VCaP (cell line): ENCODE measurements at regions not wholly inside any gene's neighbourhood (a gene's known extent, or its start where the extent isn't known, plus 50 kb on each side); places are given as distances from the start of the nearest gene placed in this dataset.
A peak's percentile ranks its signal among the peaks of the same experiment; 100 is the strongest.

ENCODE experiments used
- H3K27ac ChIP-seq: fragments of 450-650 bp; 2 replicates; pipeline ENCODE4 v1.5.1; 2017
- TF ChIP-seq, protein P1 (sequence below): fragments of 450-650 bp; conservative IDR thresholded peaks from 2 replicates; pipeline ENCODE4 v1.5.1; 2017; ENCODE audit warnings: mild to moderate bottlenecking, moderate library complexity

DNA sequence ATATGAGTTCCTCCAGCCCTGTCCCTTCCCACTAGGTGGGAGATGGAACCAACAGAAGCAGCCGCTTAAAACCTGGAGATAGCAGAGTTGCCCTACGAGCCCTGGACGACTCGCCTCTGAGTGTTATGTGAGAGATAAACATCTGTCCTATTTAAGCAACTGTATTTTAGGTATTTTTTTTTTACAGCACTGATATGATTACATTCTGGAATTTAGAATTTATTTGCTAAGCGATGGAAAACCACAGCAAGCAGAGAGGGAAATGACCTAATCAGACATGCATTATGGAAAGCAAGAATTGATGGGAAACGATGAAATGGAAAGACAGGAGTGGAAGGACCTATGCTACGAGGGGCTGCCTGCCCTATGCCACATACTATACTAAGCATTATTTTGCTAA, 379.0 kb upstream of the IL12A start:
- no peak overlapping the region for H3K27ac ChIP-seq
- TF ChIP-seq, protein P1, sequence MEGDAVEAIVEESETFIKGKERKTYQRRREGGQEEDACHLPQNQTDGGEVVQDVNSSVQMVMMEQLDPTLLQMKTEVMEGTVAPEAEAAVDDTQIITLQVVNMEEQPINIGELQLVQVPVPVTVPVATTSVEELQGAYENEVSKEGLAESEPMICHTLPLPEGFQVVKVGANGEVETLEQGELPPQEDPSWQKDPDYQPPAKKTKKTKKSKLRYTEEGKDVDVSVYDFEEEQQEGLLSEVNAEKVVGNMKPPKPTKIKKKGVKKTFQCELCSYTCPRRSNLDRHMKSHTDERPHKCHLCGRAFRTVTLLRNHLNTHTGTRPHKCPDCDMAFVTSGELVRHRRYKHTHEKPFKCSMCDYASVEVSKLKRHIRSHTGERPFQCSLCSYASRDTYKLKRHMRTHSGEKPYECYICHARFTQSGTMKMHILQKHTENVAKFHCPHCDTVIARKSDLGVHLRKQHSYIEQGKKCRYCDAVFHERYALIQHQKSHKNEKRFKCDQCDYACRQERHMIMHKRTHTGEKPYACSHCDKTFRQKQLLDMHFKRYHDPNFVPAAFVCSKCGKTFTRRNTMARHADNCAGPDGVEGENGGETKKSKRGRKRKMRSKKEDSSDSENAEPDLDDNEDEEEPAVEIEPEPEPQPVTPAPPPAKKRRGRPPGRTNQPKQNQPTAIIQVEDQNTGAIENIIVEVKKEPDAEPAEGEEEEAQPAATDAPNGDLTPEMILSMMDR = no peak

DNA sequence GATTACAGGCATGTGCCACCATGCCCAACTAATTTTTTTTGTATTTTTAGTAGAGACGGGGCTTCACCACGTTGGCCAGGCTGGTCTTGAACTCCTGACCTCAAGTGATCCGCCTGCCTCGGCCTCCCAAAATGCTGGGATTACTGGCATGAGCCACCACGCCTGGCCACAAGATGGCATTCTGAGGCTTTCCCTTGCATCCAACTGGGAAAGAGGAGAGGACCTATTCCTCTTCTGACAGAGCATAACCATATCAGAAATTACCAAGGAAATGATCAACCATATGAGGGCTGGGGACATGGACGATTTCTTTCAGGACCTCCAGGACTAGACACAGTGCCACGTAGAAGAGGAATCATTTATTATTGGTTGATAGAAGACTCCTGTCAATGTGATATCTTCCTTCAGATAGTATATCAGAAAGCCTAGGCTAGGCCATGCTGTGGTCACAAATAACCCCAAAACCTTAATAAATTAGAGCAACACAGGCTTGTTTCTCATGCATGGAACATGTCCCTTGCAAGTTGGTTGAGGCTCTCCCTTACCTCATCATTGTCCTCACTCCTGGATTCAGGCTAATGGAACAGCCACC, 372.3 kb upstream of the IL12A start:
- TF ChIP-seq, protein P1 = peak; percentile 83
- H3K27ac ChIP-seq = no peak overlapping the region

DNA sequence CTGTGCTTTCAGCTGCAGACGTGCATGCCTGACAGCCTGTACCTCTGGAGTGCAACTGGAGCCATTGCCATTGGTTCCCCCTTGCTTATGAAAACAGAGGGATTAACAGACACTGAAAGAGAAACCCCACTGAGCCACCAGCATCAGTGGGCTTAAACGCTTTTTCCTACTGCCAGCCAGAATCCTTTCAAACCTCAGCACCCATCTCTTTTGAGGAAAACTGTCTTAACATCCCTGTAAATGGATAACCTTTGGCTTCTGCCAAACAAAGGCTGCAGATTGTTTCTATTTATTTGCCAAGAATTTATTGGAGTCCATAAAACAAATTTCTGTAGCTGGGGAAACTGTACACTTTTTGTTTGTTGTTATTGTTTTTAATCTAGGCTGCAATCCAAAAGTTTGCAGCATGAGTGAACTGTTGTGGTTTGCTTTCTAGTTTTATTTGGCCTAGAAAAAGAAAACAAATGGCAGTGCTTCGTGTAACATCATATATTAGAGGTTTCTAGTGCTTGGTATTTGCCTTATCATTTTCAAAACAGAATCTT, 369.2 kb upstream of the IL12A start:
- TF ChIP-seq, protein P1 = no peak
- H3K27ac ChIP-seq = peak overlapping the region; percentile 71

DNA sequence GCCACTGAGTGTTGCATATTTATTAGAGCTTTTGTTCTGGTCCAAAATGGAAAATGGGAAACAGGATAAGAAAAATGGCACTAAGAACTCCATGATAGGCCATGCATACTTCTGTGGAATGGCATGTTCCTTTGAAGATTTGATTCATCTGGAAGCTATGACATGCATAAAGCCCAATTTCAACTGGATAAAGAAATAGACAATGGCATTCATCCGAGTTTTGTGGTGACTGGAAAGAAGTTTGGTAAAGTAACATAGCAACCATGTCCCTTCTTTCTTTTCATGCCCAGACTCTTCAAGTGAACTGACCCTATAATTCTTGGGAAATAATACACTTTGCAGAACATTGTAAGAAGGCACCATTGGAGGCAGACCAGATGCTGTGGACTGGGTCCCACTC, 368.4 kb upstream of the IL12A start:
- TF ChIP-seq, protein P1 = no peak
- peak overlapping the region; percentile 71 for H3K27ac ChIP-seq

DNA sequence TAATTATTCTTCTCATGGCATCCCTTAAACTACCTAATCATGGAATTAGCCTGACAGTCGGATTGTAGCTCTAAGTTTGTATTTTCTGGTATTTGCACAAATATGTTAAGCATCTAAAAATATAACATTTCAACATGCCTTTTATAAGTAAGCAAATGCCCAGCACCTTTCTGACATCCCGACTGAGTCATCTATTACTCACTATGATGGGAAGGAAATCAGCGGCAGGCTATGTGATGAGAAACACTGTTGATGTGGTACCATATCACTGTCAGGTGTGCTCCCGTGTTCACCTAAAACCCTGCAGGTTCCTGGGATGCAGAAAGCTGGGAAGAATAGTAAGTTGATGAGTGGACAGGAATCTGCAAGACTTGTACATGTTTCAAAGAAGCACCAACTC, 367.8 kb upstream of the IL12A start:
- TF ChIP-seq, protein P1 = no peak
- peak overlapping the region; percentile 71; the same call in 1 of the 2 replicates for H3K27ac ChIP-seq

DNA sequence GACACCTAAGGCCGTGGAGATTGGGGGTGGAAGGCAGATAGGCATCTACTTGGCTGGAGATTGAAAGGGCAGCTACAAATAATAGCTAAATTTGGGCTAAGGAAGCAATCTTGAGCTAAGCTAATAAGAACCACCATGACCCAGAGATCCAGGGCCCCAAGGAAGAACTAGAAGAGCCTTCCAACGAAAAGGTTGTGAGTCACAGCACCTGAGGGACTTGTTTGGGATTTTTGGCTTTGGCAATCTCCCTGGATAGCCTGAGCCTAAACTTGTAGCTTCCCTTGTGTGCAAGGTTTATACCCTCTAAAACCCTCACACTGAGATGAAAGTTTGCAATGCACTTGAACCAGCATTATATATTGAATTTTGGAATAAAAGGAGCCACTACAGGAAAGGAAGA, 364.0 kb upstream of the IL12A start:
- TF ChIP-seq, protein P1 = no peak
- H3K27ac ChIP-seq = no peak overlapping the region

DNA sequence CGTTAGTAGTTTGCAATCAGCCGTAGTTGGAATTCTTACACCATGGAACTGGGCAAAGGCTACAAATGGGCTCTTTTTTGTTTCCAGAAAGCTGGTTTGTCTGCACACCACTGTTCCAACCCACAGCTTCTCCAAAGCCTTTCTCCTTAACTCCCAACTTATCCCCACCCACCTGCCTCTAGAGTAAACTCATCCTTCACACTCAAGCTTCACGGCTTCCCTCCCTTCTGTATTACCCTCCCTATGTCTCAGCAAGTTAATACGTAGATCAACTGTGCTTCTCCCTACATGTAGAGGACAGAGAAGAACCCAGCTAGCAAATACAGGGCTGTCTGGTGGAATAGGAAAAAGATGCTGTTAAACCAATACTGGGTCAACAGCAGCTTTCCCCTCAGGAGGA, 363.0 kb upstream of the IL12A start:
- TF ChIP-seq, protein P1 = no peak
- no peak overlapping the region for H3K27ac ChIP-seq
